Islet precursor cell (in vitro differentiated cells): ENCODE measurements at regions not wholly inside any gene's neighbourhood (a gene's known extent, or its start where the extent isn't known, plus 50 kb on each side); places are given as distances from the start of the nearest gene placed in this dataset.
"Not testable (repeated sequence)": the region's sequence is repeated elsewhere in the genome, so short reads cannot be mapped to it uniquely, and the experiment has no call there.

ENCODE experiments used
- DNase-seq: peaks from one replicate; pipeline ENCODE4 v3.0.0-alpha.2; 2018

DNA sequence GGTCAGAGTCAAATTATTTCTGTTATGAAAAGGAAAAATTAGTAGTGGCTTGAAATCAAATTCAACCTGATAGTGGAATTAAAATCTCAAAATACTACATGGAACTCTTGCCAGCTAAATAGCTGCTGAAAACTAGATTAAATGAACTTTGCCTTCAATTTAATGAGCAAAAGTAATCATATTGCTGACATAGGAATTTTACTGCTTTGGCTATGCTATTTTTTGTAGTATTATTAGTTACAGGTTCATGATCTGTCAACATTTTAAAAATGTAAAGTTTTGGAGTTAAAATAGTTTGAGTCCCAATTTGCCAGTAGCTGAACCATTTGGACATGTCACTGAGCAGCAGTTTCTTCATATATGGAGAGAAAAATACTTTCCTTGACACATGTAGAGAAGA, 81.4 kb downstream of the RERGL start:
- no peak for DNase-seq

DNA sequence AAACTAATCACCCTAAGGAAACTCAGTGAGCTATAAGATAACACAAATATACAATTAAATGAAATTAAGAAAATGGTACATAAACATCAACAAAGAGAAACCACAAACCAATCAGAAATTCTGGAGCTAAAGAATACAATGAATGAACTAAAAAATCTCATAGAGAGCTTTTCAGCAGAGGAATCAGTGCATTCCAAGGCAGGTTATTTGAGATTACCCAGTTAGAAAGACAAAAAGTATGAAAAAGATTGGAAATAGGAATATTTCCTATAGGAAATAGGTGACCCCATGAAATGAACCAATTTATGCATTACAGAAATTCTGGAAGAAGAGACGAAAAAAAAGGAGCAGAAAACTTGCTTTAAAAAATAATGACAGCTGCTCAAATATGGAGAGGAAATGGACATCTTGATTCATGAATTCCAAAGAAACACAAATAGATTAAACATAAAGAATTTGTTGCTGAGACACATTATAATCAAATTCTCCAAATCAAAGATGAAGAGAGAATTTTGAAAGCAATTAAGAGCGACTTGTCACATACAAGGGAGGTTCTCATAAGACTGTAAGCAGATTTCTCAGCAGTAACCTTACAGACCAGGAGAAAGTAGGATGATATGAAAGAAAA, 90.7 kb downstream of the RERGL start:
- DNase-seq: no peak

DNA sequence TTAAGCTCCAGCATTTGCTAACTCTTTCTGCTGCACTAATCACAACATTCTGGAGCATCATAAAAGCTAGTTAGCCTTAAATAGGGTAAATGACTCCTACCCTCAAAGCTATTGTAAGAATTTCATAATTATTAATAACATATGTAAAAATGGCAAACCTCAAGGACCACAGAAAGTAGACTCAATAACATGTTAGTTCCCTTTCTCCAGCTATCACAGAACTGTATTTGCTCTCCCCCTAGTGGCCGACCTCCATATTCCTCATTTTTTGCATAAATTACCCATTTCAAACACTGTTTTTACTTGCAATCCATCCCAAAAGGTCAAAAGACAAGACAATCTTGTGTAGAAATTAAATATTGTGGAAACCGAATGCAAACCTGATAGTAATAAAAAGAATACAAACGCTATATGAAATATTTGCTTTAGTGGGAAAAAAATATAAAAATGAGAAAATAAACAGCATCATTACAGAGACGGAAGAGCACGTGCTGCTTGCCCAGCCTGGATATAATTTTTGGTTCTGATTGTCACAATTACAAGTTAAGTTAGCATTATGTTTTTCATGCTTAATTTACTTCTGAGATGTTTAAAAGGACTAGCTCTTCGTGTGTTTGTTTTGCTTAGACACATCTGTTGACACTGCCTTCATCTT, 97.9 kb downstream of the RERGL start:
- no peak for DNase-seq

DNA sequence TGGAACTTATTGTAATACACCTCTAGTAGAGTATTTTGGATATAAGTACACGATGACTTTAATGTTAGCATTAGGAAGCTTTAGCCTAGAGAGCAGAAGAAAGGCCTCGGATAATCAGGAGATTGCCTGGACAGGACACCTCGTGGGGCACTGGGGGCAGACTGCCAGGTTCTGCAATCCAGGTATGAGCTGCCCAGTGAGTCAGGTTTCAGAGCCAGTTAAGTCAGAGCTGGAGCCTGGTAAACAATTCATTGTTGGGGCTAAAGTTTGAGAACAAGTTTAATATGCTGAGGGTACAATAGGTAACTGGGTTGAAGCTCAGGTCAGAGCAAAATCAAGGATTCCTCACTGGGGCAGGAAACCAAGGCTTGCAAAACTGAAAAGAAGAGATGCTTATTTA, 107.4 kb downstream of the RERGL start:
- DNase-seq: no peak

DNA sequence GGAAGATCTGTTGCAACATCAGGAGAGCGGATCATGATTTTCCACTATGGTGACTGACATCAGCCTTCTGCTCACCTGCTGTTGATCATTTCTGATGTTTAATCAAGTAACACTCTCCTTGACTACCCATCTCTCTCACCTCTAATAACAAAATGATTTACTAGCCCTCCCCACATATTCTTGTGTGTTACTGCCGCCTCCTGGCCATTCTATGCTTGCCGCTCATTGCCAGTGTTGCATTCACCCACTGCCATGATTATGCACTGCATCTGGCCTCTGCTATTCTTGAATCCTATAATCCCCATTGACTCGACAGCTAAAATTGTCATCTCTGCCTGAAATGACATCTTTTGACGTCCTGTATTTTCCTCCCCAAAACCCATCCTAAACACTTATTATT, 113.8 kb downstream of the RERGL start:
- DNase-seq: peak; percentile 68

DNA sequence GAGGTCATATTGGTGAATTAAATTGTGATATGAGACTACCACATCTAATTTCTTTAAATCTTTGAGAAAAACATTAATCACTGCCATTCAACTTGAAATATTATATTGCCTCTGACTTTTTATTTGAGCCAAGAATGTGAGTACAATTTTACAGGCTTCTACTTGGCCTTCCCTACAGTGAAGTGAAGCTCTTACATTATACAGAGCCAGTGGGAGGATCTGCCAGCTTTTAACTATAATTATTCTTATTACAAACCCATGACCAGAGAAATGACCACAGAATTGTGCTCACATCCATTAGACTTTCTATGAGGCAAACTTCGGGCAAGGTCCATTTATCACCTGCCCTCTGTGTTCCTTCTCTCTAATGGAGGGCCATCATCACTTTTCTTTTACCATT, 114.2 kb downstream of the RERGL start:
- DNase-seq: no peak

DNA sequence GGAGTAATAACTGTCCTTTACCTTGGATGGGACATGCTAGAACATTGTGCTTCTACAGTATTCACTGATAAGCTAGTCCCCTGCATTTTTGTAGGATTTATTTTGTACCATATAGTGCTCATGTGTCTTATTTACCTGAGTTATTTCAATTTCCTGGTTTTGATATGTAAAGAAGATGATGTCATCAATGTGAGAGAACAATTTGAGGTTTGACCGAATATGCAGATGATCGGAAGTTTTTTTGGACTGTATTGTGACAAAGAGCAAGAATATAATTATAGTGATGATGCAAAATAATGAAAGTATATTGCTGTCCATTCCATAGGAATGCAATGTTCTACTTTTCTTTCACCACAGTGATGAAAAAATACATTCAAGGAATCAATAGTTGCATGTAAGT, 114.8 kb downstream of the RERGL start:
- no peak for DNase-seq

DNA sequence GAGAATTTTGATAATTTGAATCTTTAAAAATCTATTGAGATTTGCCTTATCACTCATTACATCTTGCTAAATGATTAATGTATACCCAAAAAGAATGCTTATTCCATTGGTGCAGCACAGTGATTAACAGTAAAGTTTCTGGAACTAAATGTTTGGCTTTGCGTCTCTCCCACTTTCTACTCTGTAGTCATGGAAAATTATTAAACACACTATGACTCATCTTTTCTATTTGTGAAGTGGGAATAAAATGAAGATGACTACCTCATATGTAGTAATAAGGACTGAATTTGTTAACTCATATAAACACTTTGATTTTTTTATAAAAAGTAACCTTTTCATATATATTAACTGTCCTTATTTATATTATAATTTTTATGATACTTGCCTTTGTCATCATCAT, 118.1 kb downstream of the RERGL start:
- no peak for DNase-seq

DNA sequence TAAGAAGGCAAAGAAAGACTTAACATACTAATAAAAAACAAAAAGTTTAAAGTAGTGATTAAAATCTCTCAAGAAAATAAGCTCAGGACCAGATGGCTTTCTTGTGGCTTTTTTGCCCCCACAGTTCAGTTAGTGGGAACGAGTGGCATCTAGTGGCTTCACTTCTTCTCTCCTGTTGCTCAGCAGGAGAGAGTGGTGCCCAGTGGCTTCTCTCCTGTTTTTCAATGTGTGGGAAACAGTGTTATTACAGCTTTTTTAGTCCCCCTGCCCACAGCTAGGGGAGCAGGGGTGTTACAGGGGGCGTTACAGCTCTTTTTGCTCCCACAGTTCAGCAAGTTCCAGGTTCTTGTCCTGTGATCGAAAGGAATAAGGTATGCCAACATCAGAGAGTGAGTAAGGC, 135.2 kb downstream of the RERGL start:
- DNase-seq: no peak

DNA sequence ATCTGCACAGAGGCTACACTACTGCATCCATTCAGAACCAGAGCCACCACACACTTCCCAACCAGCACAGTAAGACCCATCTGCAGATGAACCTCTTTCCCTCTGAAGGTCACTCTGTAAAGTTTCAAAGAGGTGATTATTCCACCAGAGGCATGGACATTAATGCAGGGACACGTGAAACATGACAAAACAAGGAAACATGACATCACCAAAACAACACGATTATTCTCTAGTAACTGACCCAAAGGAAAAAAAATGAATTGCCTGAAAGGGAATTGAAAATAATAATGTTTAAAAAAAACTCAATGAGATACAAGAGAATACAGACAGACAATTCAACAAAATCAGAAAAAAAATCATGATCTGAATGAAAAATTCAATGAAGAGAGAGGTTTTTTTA, 139.1 kb downstream of the RERGL start:
- no peak for DNase-seq

DNA sequence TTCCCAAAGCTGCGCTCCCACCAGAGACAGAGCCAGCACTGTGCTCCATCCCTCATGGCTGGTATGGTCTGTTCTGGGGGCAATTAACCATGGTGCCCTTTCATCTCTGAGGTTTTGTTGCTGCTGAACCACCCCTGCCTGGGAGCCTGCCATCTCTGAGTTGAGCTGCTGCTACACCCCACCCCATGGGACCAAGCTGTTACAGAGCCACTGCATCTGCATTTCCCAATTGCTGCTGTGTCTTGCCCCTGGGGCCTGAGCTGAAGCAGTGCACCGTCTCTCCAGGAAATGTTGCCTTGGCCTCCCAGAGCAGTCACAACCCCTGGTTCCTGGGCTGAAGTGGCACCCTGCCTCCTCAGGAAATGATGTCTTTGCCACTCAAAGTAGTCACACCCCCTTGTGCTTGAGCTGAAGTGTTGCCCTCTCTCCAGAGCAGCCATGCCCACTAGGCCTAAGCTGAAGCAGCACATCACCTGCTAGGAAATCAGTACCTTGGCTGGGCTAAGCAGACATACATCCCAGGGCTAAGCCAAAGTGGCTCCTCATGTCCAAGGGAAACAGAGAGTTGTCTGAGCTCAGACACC, 140.3 kb downstream of the RERGL start:
- no peak for DNase-seq

DNA sequence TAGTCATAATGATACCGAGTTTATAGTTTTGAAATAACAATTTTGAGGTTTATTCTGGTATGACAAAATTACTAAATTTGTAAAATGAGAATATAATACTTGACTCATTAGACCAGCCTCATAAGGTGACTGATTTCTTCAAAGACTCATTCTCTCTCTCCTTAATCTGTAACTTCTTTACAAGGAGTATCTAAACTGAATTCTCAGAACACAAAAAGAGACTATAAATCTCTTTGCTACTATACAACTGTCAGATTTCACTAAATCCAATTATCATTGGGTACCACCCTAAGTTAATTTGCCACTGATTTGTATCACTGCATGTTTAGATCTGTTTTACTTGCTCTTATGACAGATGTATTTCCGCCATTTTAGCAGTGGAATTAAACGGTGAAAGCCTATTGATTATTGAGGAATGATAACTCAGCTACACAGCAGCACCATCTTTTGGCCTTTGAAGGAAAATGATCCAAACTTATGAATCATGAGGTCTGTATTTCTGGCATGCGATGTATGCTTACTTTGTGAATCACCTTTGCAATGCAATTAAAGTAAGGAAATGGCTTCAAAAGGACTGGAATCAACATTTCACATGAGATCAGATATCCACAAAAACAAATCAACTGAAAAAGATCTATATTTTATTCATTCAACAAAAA, 161.2 kb downstream of the RERGL start:
- DNase-seq: no peak

DNA sequence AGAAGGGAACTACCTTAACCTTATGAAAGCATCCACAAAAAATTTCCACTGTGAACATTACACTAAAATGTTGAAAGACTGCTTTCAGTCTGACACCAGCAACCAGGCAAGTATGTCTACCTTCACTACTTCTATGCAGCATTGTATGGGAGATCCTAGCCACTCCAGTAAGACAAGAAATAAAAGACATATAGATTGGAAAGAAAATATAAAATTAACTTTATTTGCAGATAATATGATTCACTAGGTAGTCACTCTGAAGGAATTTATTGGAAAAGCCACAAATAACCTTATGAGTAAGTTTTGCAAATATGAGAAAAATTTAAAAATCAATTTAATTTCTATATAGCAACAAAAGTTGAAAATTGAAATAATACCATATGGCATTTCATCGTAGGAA, 172.0 kb downstream of the RERGL start:
- DNase-seq: no peak

DNA sequence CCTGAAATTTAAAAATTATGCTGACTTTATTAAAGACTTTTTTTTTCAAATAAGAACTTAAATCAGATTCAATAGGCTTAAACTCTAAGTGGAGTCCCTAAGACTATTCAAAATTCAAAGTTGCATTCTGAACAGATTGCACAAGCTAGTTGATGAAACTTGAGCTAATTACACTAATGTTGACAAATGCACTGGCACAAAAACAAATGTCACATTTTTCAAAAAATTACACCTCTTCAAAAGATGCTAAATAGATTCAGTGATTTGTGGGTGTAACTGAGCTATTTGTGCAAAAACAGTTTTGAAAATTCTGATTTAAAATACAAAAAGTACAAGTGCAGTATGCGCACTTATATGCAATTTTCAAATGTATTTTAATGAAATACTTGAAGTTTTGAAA, 205.4 kb downstream of the RERGL start:
- no peak for DNase-seq

DNA sequence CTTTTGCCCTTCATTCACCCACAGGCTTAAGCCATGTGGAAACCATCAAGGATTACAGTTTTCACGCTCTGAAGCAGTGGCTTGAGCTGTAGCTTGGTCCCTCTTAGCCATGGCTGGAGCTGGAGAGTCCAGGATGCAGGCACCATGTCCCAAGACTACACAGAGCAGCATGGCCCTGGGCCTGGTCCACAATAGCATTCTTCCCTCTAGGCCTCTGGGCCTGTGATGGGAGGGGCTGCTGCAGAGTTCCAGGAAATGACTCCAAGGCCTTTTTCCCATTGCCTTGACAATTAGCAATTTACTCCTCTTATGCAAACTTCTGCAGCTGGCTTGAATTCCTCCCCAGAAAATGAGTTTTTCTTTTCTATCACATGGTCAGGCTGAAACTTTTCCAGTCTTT, 211.3 kb downstream of the RERGL start:
- peak; percentile 45 for DNase-seq

DNA sequence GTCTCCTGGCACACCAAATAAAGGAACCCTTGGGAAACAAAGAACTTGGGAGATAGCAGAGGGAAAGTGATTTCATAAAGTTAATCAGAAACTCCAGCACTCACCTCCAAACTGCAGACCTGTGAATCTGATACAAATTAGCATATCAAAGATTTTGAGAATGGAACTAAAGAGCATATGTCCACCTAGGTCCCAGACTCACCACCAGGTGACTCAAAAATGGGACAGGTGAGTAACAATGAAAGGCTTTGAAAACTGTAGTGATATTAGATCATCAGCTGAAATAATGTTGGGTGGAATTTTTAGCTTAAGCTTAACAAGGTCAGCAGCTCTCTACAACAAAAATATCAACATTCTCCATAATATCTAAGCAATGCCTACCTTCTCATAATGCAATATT, 214.8 kb downstream of the RERGL start:
- no peak for DNase-seq

DNA sequence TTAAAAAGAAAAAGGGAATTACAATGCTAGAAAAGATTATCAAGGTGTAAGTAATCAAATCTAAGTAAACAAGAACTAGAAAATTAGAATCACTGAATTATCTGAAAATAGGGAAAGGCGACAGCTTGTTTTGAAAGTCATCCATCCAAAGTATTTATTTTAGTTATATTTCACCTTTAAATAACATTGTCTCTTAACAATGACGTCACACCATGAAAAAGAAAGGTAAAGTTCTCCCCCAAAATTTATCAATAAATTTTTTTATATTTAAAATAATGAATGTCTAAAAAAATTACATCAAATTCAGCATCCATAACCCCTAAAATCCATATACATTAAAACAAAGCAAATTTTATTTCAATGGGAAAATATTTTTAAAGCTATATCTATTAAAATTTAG, 223.2 kb downstream of the RERGL start:
- DNase-seq: no peak

DNA sequence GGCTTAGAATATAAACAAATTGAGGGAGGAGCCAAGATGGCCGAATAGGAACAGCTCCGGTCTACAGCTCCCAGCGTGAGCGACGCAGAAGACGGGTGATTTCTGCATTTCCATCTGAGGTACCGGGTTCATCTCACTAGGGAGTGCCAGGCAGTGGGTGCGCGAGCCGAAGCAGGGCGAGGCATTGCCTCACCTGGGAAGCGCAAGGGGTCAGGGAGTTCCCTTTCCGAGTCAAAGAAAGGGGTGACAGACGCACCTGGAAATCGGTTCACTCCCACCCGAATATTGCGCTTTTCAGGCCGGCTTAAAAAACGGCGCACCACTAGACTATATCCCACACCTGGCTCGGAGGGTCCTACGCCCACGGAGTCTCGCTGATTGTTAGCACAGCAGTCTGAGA, 234.4 kb downstream of the RERGL start:
- DNase-seq: not testable (repeated sequence)

DNA sequence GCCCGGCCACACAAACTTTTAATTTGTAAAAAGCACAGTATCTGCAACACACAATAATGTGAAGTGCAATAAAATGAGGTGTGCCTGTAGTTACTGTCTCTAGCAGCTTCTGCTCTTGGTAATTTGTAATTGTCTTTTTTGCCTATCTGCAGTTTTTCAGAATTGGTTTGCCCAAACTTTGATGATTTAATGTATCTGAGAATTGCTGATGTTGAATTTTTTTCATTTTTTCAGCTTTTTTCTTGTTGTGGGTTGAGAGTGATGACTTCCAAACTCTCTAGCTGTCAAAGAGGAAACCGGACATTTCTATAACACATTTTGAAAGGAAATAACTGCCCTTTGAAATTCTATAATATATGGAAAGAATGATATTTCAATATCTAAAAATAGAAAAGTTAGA, 236.9 kb downstream of the RERGL start:
- DNase-seq: no peak

DNA sequence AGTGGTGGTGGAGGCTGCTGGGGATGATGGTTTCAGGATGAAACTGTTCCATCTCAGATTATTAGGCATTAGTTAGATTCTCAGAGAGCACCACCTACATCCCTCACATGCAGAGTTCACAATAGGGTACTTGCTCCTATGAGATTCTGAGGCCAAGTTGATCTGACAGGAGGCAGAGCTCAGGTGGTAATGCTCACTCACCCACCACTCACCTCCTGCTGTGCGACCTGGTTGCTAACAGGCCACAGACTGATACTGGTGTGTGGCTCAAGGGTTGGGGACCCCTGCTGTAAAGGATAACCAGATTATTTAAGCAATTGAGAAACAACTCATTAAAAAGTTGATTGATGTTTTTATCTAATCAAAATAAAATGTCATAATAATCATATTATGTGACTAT, 248.5 kb downstream of the RERGL start:
- DNase-seq: no peak

DNA sequence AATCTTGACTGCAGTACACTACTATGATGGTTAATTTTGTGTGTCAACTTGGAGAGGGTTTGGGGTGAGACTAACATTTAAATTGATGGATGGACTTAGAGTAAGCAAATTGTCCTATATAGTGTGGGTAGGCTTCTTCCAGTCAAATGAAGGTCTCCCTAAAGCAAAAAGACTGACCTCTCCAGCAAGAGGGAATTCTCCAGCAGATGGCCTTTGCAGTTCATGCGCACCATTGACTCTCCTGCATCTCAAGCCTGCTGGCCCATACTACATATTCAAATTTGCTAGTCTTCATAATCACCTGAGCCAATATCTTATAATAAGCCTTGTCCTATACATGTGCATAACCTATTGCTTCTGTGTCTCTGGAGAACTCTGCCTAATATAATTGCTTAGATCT, 260.2 kb downstream of the RERGL start:
- no peak for DNase-seq

DNA sequence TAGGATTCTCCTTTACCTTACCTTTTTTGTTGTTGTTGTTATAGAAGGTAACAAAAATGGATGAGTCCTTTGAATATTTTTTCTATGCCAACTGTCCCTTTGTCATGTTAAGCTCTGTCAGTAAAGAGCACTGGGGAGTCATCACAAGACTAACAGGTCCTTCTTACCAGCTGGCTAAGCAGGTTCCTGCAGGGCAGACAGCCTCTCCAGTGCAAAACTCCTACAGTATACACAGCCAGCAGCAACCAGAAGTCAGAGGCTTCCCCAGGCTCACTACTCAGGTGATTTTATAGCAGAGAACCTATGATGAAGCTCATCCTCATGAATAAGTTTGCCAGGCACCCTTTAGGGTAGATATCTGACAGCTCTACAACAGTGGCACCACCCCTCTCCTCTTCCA, 271.1 kb downstream of the RERGL start:
- peak; percentile 61 for DNase-seq

DNA sequence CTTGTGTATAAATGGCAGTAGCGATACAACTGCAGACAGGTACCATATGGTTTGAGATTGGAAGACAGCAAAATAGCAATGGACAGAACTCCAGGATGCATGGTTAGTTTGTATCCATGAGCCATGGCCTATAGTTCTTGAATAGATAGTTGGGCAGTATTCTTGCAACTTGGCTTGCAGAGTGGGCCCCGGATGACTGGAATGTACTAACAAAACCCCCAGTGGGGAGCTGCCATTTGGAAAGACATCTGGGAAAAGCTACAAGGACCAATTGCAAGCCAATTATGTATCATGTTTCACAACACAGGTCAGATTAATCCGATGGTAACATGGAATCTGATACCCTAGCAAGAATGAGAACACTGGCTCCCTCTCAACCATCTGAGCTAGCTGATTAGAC, 279.6 kb downstream of the RERGL start:
- DNase-seq: no peak

DNA sequence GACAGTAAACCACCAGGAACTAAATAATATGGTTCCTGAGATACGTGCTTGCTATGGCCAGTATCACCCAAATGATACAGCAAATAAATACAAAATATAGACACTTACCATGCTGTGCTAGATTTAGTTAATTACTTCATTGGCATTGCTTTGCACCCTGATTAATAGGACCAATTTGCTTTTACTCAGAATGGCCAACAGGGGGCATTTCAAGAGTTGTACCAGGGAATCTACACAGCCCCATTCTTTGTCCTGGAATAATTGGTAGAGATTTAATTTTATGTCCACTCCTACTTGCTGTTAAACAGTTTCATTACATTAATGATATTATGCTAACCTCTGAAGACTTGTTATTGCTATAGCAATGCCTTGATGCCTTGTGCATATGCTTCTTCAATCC, 280.8 kb downstream of the RERGL start:
- no peak for DNase-seq
